Breast epithelium (tissue), 3 donors: ENCODE measurements at regions not wholly inside any gene's neighbourhood (a gene's known extent, or its start where the extent isn't known, plus 50 kb on each side); places are given as distances from the start of the nearest gene placed in this dataset.

Source experiments
- POLR2AphosphoS5 ChIP-seq, 3 donors: sonication (generic); formaldehyde crosslinking; IDR thresholded peaks; one replicate each; pipeline ENCODE4 v1.6.1; 2017; ENCODE audit warnings: antibody characterized with exemption in 3 of 3
- TF ChIP-seq, protein P1 (sequence below), 3 donors: fragments of 450-650 bp; IDR thresholded peaks; one replicate each; pipeline ENCODE4 v1.5.1; 2016 to 2017; ENCODE audit warnings: antibody characterized with exemption in 3 of 3, mild to moderate bottlenecking in 3 of 3, moderate library complexity in 3 of 3

GRCh38 chr3:135756106-135756668 is 209.3 kb upstream of the PPP2R3A start:
- TF ChIP-seq, protein P1, sequence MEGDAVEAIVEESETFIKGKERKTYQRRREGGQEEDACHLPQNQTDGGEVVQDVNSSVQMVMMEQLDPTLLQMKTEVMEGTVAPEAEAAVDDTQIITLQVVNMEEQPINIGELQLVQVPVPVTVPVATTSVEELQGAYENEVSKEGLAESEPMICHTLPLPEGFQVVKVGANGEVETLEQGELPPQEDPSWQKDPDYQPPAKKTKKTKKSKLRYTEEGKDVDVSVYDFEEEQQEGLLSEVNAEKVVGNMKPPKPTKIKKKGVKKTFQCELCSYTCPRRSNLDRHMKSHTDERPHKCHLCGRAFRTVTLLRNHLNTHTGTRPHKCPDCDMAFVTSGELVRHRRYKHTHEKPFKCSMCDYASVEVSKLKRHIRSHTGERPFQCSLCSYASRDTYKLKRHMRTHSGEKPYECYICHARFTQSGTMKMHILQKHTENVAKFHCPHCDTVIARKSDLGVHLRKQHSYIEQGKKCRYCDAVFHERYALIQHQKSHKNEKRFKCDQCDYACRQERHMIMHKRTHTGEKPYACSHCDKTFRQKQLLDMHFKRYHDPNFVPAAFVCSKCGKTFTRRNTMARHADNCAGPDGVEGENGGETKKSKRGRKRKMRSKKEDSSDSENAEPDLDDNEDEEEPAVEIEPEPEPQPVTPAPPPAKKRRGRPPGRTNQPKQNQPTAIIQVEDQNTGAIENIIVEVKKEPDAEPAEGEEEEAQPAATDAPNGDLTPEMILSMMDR (IDR thresholded peaks at IDR 0.05): no peak
- TF ChIP-seq POLR2AphosphoS5 (IDR thresholded peaks at IDR 0.05): no peak
